Nucleus accumbens (tissue), 56 donors: ENCODE measurements at regions not wholly inside any gene's neighbourhood (a gene's known extent, or its start where the extent isn't known, plus 50 kb on each side); places are given as distances from the start of the nearest gene placed in this dataset.

Experiments
- DNase-seq, 56 donors: peaks; one replicate each; lab custom pipeline; 2025; lab: John Stamatoyannopoulos, UW

GRCh38 chr18:54531402-54532065, 59.5 kb upstream of the DYNAP start:
- DNase-seq = no peak

GRCh38 chr18:54532222-54532621, 58.8 kb upstream of the DYNAP start:
- no peak for DNase-seq

- no peak for DNase-seq
Measured at GRCh38 chr18:54532962-54533361, 58.1 kb upstream of the DYNAP start.
